GM23338 (cell line): ENCODE measurements at regions not wholly inside any gene's neighbourhood (a gene's known extent, or its start where the extent isn't known, plus 50 kb on each side); places are given as distances from the start of the nearest gene placed in this dataset.

ENCODE experiments used
- ATAC-seq: fragments of 200-7000 bp; cut with Tn5 transposase; 3 replicates; pipeline ENCODE4 v1.9.1; 2020
- DNase-seq: peaks from one replicate; pipeline ENCODE4 v3.0.0-alpha.2; 2015; ENCODE audit warnings: low spot score
- H2AFZ ChIP-seq: fragments of 200-600 bp; sonication (generic); 2 replicates; pipeline ENCODE4 v1.8.0; 2016; ENCODE audit warnings: antibody characterized with exemption, mild to moderate bottlenecking, moderate library complexity
- H3F3A ChIP-seq: fragments of 200-600 bp; sonication (generic); replicated peaks from 2 replicates; pipeline ENCODE4 v1.8.0; 2017; ENCODE audit warnings: antibody characterized with exemption, mixed run types, low read depth
- H3K27ac ChIP-seq: fragments of 200-600 bp; sonication (generic); 2 replicates; pipeline ENCODE4 v1.6.1; 2016; ENCODE audit warnings: low read depth
- H3K27me3 ChIP-seq: fragments of 200-600 bp; sonication (generic); 2 replicates; pipeline ENCODE4 v1.8.0; 2016; ENCODE audit warnings: mild to moderate bottlenecking, mixed run types, moderate library complexity; ENCODE audit not compliant: insufficient read depth
- H3K36me3 ChIP-seq: fragments of 200-600 bp; sonication (generic); 2 replicates; pipeline ENCODE4 v1.8.0; 2016; ENCODE audit warnings: mild to moderate bottlenecking; ENCODE audit not compliant: insufficient read depth
- H3K4me1 ChIP-seq: fragments of 200-600 bp; sonication (generic); 2 replicates; pipeline ENCODE4 v1.8.0; 2016; ENCODE audit warnings: mild to moderate bottlenecking, moderate library complexity; ENCODE audit not compliant: insufficient read depth
- H3K4me2 ChIP-seq: fragments of 200-600 bp; sonication (generic); 2 replicates; pipeline ENCODE4 v1.7.1; 2017; ENCODE audit warnings: mixed run types
- H3K4me3 ChIP-seq: fragments of 200-600 bp; sonication (generic); 2 replicates; pipeline ENCODE4 v1.6.1; 2016; ENCODE audit warnings: mixed run types
- H3K79me2 ChIP-seq: fragments of 200-600 bp; sonication (generic); replicated peaks from 2 replicates; pipeline ENCODE4 v1.8.0; 2017; ENCODE audit warnings: mild to moderate bottlenecking; ENCODE audit not compliant: insufficient read depth
- H3K9me2 ChIP-seq: fragments of 200-600 bp; sonication (generic); 2 replicates; pipeline ENCODE4 v1.8.0; 2017; ENCODE audit not compliant: insufficient read depth
- H4K20me1 ChIP-seq: fragments of 200-600 bp; sonication (generic); replicated peaks from 2 replicates; pipeline ENCODE4 v1.8.0; 2017; ENCODE audit warnings: mild to moderate bottlenecking; ENCODE audit not compliant: insufficient read depth
- H3K27ac Mint-ChIP-seq: 2 replicates; pipeline ENCODE4 v1.8.0; 2020; ENCODE audit warnings: inconsistent platforms, mild to moderate bottlenecking, moderate library complexity, mixed read lengths
- H3K27me3 Mint-ChIP-seq: 3 replicates; pipeline ENCODE4 v1.8.0; 2022; ENCODE audit warnings: low read depth, mild to moderate bottlenecking, moderate library complexity, mixed read lengths, inconsistent platforms; ENCODE audit not compliant: insufficient read depth, poor library complexity
- H3K36me3 Mint-ChIP-seq: 3 replicates; pipeline ENCODE4 v1.8.0; 2021; ENCODE audit warnings: low read depth, mild to moderate bottlenecking, inconsistent platforms, moderate library complexity, mixed read lengths
- H3K4me1 Mint-ChIP-seq: 3 replicates; pipeline ENCODE4 v1.8.0; 2020; ENCODE audit warnings: mild to moderate bottlenecking, inconsistent platforms, mixed read lengths
- H3K4me3 Mint-ChIP-seq: 3 replicates; pipeline ENCODE4 v1.8.0; 2021; ENCODE audit warnings: moderate library complexity, mild to moderate bottlenecking, inconsistent platforms, mixed read lengths
- H3K9me3 Mint-ChIP-seq: 3 replicates; pipeline ENCODE4 v1.8.0; 2020; ENCODE audit warnings: moderate library complexity, mild to moderate bottlenecking, inconsistent platforms, mixed read lengths
- CREB1 ChIP-seq: fragments of 250-450 bp; sonication (Bioruptor Pico); IDR thresholded peaks from 2 replicates; pipeline ENCODE4 v1.5.0; 2020; ENCODE audit warnings: low read depth, mild to moderate bottlenecking, moderate library complexity
- CTCF ChIP-seq, 2 experiments: fragments of 200-600 bp in 1 of 2; sonication (generic) in 1 of 2; conservative IDR thresholded peaks; 2 replicates each; pipeline versions ENCODE4 v1.5.1 to v1.6.1; 2016 to 2017; ENCODE audit warnings: antibody characterized with exemption in 2 of 2, low read depth in 2 of 2, mild to moderate bottlenecking in 2 of 2, moderate library complexity in 1 of 2
- ETS1 ChIP-seq: IDR thresholded peaks from 2 replicates; pipeline ENCODE4 v1.6.1; 2016; ENCODE audit warnings: antibody characterized with exemption
- EZH2 ChIP-seq: fragments of 200-600 bp; sonication (generic); IDR thresholded peaks from one replicate; pipeline ENCODE4 v1.8.0; 2017; ENCODE audit warnings: antibody characterized with exemption, mild to moderate bottlenecking, low read depth; ENCODE audit not compliant: unreplicated experiment
- EZH2phosphoT487 ChIP-seq: fragments of 200-600 bp; sonication (generic); IDR thresholded peaks from one replicate; pipeline ENCODE4 v1.8.1; 2018; ENCODE audit warnings: antibody characterized with exemption; ENCODE audit not compliant: unreplicated experiment
- JUNB ChIP-seq: IDR thresholded peaks from one replicate; pipeline ENCODE4 v1.6.1; 2016; ENCODE audit warnings: antibody characterized with exemption; ENCODE audit not compliant: unreplicated experiment
- NANOG ChIP-seq: IDR thresholded peaks from 2 replicates; pipeline ENCODE4 v1.6.1; 2016; ENCODE audit warnings: antibody characterized with exemption, borderline replicate concordance
- POLR2AphosphoS5 ChIP-seq: IDR thresholded peaks from 2 replicates; pipeline ENCODE4 v1.6.1; 2016; ENCODE audit warnings: antibody characterized with exemption, low read depth
- REST ChIP-seq: IDR thresholded peaks from one replicate; pipeline ENCODE4 v1.6.1; 2018; ENCODE audit warnings: antibody characterized with exemption; ENCODE audit not compliant: unreplicated experiment
- ZNF462 ChIP-seq: fragments of 250-450 bp; sonication (Bioruptor Pico); IDR thresholded peaks from 2 replicates; pipeline ENCODE4 v1.5.0; 2020; ENCODE audit warnings: mild to moderate bottlenecking, moderate library complexity

GRCh38 chr4:164359881-164360280 lies 394.1 kb upstream of the SMIM31 start (continued):
- TF ChIP-seq ZNF462 (CRISPR knock-in tag): no peak
- no peak for TF ChIP-seq JUNB
- no peak for TF ChIP-seq REST
- TF ChIP-seq ETS1: no peak

- Histone ChIP-seq H2AFZ (no peak overlapping the region), H3K9me2 (no peaks in the 10 kb centered on the region), H3K27me3 (no peaks in the 10 kb centered on the region), H3F3A (no peaks in the 10 kb centered on the region), H3K36me3 (no peaks in the 10 kb centered on the region), H3K79me2 (no peaks in the 10 kb centered on the region), H3K4me2 (no peak overlapping the region), H4K20me1 (no peaks in the 10 kb centered on the region), H3K4me3 (no peak overlapping the region), H3K4me1 (no peaks in the 10 kb centered on the region), H3K27ac (no peak overlapping the region)
- H3K4me3 Mint-ChIP-seq: no peak overlapping the region
- no peaks in the 10 kb centered on the region for H3K9me3 Mint-ChIP-seq
- DNase-seq (no peak), ATAC-seq (no peak)
- H3K4me1 Mint-ChIP-seq: no peaks in the 10 kb centered on the region
- H3K36me3 Mint-ChIP-seq: no peaks in the 10 kb centered on the region
- H3K27ac Mint-ChIP-seq: no peak overlapping the region
- H3K27me3 Mint-ChIP-seq: no peaks in the 10 kb centered on the region
- TF ChIP-seq EZH2 (no peak), NANOG (no peak), POLR2AphosphoS5 (no peak), EZH2phosphoT487 (no peak), ETS1 (no peak), CTCF (conservative IDR thresholded peaks at IDR 0.05; ENCODE audit: low read depth in 2 of 2) (no peak), CREB1 (no peak), JUNB (no peak)
Measured at GRCh38 chr4:164368894-164369293, 385.0 kb upstream of the SMIM31 start.
